C1 segment of cervical spinal cord (tissue), 14 donors: ENCODE measurements at regions not wholly inside any gene's neighbourhood (a gene's known extent, or its start where the extent isn't known, plus 50 kb on each side); places are given as distances from the start of the nearest gene placed in this dataset.

Experiments used
- DNase-seq, 14 donors: peaks; one replicate each; lab custom pipeline; 2025; lab: John Stamatoyannopoulos, UW

GRCh38 chr1:29828526-29829447 lies 592.5 kb downstream of the PTPRU start:
- DNase-seq, result no peak

DNA sequence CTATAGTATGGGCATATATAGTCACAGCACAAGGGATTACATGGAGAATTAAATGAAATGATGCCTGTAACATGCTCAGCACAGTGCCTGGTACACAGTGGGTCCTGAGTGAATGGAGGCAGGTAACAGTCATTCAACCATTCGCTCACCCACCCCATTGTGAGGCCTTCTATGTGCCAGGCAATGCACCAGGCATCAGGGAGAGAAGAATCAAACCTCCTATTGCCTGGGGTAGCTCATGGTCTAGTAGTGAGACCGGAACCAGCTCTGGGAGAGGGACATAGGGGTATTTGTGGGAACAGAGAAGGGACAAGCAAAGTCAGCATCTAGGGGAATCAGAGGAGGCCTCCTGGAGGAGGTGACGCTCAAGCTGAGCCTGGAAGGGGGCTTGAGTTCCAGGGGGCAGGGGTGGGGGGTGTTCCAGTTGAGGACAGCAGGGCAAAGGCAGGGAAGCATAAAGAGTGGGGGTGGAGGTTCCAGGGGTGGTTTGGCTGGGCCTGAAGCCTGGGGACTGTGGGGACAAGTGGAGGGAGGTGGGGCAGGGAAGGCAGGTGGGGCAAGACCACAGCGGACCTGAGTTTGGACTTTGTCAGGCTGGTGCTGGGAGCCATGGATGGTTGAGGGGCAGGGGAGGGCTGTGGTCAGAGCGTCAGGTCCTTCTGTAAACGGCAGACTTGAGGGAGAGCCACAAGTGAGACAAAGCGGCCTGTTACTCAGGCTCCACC lies 591.6 kb downstream of the PTPRU start:
- DNase-seq, result no peak

- no peak for DNase-seq
Observed at GRCh38 chr1:29827237-29827750, 591.0 kb downstream of the PTPRU start.

DNA sequence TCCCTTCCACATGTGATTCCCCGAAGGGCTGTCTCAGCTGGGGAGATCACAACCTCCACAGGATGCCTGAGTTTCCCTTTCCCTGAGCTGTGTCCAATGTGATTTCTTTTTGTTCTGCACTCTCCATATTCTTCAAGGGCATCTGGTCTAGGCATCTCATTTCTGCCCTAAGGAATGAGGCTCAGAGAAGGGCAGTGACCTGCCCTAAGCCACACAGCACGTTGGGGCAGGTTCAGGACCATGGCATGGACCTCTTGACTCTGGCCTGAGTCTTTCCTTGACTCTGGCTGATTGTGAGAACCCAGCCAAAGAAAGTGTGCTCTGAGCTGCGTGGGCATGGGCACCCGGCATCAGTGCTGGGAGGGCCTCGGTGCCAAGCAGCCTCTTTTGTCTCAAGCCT lies 590.3 kb downstream of the PTPRU start:
- no peak for DNase-seq

DNA sequence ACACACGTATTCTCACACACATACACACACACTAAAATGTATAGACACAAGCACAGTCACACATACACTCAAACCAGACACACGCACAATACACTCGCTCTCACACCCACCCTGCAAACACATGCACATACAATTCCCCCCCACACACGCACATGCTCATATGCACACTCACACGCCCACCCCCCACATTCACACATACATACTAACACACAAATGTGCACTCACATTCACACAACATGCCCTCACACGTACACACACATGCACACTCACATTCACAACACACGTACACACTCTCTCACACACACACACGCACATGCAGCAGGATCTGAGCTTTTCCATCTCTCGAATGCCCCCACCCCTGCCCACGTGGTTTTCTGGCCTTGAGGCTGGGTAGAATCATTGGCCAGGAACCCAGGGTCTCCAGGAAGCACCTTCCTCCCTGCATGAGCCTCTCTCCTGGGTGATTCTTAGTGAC lies 589.7 kb downstream of the PTPRU start:
- no peak for DNase-seq

DNA sequence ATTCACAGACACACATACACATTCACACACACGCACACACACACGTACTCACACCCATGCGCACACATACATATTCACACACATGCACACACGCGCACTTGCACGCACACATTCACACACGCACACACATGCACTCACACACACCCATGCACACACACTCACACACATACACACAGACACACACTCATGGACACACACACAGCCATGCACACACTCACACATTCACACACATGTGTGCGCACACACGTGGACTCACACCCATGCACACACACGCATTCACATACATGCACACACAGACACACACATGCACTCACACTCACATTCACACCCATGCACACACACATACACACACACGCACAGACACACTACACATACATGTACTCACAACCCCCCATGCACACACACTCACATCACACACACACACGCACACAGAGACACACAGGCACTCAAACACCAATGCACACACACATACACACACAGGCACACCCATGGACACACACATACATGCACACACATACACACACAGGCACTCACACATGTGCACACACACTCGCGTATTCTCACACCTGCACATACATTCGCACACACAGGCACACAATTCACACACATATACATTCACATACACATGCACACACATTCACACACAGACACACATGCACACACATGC lies 589.1 kb downstream of the PTPRU start:
- DNase-seq, result no peak

DNA sequence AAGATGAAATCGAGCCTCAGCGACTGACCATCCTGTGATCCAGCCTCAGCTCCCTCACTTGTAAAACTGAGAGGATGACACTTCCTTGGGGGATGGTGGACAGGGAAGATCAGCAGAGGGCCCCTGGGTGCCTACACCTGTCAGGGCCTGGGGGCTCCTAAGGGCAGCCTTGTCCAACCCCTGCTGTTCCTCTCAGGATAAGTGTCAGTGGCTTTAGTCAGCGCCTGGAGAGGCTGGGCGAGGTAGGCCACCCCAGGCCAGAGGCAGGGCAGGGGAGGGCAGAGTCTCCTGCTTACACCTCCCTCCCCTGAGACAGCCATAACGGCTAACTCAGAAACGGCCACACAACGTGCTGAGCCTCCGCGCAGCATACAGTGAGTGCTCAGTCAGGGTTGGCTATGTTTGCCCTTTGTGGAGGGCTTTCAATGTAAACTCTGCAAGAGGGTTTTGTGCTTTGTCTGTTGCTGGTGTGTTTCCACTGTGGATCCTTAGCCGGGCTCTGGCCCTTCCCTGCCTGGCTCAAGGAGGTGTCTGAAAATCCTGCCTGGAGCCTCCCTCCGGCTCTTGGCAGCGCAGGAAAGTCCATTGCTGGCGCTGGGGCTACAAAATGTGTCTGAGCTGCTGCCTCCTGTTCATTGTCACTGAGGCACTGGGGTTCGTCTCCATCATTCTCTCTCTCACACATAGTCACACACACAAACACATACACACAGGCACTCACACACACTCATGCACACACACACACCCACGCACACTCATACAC lies 588.4 kb downstream of the PTPRU start:
- DNase-seq, result no peak

GRCh38 chr1:29824025-29824424 lies 587.7 kb downstream of the PTPRU start:
- DNase-seq, result no peak

- no peak for DNase-seq
Observed at GRCh38 chr1:29823561-29823960, 587.2 kb downstream of the PTPRU start.

GRCh38 chr1:29821605-29822004 lies 585.3 kb downstream of the PTPRU start:
- no peak for DNase-seq

GRCh38 chr1:29820401-29820800 lies 584.1 kb downstream of the PTPRU start:
- DNase-seq, result no peak

DNA sequence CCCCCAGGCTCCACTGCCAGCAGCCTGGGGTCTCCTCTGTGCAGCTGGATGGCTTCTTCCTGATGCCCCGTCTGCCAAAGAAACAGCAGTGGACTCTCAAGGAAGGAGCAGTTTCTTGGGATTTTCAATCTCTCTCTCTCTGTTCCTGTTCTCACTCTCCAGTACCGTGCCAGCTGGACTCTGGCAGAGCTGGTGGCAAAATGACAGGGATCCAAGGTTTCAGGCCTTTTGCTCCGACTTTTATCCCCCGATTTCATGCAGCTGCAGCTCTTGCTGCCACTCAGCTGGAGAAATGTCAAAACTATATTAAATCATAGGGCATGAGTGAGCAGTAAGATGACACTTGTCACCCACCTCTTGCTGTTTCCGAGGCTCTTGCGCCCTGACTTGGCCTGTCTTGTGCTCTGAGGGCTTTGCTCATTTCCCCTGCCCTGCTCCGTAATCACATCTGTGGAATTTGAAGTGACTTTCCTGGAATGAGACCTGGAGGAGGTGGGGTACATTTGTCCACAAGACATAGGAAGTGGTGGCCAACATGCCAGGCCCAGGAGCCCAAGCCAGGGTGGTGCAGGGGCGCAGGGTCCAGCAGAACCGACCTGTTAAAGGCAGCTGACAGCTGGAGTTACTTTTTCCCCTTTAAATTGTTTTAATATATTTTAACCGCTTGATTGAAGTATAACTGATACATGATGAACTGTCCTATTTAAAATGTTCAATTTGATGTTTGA lies 576.2 kb downstream of the PTPRU start:
- no peak for DNase-seq

GRCh38 chr1:29811727-29812407 lies 575.5 kb downstream of the PTPRU start:
- DNase-seq, result no peak

DNA sequence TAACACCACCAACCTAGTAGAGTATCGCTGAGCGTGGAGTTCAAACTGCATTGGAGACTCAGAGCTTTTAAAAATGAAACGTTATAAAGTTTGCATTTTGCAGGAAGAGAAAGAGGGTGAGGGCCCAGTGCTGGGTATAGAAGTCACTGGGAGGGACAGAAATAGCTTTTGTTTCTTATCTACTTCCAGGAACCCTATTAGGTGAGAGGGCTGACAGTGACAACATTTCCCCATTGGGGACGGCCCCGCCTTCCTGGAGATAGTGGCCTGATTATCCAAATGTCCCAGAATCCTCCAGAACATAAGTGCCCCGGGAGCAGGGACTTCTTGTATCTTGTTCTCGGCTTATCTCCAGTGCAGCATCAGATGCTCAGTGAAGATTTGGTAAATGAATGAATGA lies 574.9 kb downstream of the PTPRU start:
- no peak for DNase-seq

DNA sequence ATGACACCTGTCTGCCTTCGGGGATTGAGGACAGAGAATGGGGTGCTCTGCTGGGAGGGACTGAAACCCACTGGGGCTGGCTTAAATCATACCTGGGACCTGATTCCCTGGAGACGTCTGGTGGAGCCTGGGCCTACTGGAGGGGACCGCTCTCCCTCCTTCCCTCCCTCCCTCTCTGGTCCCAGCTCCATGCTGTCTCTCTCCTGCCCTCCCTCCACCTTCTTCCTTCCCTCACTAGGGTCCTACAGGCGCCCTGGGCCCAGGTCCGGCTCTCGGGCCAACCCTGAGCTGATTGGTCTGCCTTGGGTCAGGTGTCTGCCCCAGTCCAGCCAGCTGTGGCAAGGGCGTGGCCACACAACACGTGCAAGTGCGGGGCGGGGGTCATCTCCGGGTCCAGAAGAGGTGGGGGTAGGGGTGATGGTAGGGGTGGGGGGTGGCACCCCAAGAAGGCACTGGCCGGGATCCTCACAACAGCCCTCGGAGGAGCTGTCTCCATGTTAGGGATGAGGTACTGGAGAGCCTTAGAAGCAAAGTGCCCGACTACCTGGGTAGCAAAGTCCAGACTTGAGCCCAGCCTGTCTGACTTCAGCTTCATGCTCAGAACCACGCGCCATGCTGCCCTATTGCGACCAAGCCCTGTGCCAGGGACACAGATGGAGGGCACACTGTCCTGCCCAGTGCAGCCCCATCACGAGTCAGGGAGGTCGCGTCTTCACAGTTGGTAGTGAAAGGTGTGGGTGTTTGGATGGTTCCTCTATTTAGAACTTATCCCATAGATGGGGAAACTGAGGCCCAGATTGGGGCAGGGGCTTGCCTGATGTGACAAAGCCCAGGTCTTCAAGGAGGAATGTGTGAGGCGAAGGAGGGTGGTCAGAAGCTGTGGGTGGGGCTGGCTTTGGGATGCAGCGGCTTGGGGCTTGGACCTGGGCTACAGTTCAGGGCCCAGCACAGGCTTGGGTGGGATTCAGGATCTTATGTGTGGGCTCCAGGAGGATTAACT lies 574.1 kb downstream of the PTPRU start:
- no peak for DNase-seq

DNA sequence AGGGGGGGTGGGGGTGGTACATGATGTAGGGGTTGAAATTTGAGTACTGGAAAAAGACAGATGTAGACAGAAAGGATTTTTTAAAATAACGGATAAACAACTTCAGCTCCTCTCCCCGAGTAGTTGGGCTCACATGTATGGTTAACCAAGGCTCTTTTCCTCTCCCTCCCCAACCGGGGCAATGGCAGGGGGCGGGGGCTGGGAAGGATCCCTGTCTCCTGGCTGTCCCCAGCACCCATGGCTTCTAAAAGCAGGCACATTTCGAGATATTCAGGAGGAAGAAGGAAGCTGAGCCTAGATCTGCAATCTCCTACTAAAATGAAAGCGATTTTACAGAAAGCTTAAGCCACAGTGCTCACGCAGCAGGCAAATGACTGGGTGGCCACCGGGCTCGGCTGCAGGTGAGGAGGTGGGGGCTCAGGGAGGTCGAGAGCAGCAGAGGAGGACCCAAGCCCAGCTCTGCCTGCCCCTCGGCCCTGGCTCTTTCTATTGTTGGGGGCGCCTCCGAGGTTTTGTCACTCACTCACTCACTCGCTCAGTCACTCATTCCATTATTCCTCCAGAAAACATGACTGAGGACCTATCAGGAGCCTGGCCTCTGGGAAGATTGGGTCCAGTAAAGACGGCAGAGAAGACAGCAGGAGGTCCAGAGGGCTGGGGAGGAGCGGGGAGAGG lies 573.3 kb downstream of the PTPRU start:
- no peak for DNase-seq

DNA sequence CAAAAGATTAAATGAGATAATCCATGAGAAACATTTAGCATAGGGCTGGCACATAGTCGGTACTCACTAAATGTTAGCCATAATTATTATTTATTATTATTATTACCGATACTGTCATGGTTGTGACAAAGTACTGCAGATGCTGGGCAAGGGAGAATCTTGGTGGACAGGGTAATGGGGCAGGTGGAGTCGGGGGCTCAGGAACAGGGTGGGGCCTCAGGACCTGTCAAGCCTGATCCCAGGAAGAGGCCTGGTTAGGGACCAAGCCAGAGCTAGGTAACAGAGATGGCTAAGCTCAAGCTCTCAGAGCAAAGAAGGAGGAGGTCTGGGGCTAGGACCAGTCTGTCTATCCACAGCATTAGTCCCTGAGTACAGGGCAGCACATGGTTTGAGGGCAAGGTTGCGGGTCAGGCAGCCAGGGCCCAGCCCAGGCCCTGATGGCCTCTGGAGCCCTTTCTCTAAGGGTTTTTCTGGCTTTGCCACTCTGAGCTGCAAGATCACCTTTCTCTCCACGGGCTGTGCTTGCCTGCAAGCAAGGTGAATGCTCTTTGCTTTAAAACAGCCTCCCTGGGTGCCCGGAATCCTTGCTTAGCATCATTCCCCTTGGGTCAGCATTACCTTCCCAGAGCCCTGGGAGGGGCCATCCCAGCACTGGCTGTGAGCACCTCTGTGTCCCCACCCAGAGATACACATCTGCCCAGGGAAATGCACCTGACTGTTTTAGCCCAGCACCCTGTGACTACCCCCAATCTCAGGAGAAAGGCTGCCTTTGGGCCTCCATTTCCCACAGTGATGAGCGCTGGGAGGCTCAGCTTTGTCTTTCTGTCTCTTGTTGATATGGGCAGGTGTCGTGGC lies 572.0 kb downstream of the PTPRU start:
- DNase-seq, result no peak
